NCI-H2196 treated with DMSO at 0.1 percent for 48 hours (cell line): ENCODE measurements at regions not wholly inside any gene's neighbourhood (a gene's known extent, or its start where the extent isn't known, plus 50 kb on each side); places are given as distances from the start of the nearest gene placed in this dataset.

Experiments
- DNase-seq: peaks from one replicate; lab custom pipeline; 2025; ENCODE audit not compliant: unreplicated experiment; lab: John Stamatoyannopoulos, UW

DNA sequence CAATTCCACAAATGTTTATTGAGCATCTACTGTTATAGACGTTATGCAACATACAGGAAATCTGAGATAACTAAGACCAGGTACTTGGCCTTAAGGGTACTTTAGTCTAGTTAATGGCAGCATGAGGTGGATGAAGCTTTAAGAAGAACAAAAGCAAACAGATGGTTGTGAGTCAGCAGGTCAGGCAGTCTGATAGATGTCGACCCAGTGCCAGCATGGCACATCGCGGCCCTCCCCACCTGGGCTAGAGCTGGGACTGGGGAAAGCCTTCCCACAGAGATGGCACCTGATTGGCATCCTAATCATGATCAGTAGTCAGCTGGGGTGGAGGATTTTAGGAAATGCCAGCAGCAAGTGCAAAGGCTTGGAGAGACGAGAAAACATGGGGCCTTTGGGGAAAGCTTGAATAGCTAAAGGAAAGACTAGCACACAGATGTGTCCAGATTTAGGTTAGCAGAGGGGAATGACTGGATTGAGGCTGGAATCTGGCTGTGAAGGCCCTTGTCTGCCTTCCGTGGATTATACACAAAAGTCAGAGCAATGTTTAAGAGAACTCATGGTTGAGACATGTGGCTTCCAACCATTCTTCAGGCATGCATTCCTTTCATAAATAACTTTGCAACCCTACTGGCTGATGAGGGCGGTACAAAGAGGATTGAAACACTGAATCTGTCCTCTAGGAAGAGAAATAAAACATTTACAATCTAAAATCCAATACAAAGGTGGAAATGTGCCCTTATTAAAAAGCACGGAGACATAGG is 395.4 kb upstream of the WWC1 start:
- DNase-seq: no peak

DNA sequence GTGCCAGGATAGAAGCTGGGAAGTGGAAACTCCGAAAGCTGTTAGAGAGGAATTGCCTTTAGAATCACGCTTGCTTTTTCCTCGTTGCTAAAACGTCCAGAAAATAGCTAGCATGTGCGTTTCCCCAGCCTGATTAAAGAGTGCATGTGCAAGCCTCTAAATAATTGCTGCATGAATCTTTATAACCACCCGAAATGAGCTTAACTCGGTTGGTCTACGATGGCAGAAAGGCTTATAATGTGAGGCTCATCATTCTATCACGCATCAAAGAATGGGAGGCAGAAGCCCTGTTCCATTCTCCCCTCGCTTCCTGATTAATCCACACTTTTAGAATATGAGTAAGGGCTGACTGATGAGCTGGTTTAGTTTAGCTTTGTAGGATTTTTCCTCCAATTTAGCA is 394.6 kb upstream of the WWC1 start:
- no peak for DNase-seq

DNA sequence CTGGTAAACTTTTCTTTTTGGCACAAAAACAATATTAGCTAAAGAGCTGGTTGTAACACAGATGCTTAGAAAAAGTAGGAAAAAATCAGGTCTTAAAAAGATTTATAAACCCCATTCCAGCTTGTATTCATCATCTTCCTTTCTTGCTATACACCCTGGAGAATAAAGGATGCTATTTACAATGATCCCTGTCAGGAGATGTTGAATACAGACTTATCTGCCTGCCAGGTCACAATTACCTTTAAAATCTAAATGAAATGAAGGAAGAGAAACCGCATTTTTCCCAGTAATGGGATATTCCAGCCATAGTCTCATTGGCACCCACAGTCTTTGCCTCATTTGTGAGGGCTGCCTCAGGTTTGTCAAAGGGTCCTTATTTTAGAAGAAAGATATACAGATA is 394.1 kb upstream of the WWC1 start:
- DNase-seq: no peak

DNA sequence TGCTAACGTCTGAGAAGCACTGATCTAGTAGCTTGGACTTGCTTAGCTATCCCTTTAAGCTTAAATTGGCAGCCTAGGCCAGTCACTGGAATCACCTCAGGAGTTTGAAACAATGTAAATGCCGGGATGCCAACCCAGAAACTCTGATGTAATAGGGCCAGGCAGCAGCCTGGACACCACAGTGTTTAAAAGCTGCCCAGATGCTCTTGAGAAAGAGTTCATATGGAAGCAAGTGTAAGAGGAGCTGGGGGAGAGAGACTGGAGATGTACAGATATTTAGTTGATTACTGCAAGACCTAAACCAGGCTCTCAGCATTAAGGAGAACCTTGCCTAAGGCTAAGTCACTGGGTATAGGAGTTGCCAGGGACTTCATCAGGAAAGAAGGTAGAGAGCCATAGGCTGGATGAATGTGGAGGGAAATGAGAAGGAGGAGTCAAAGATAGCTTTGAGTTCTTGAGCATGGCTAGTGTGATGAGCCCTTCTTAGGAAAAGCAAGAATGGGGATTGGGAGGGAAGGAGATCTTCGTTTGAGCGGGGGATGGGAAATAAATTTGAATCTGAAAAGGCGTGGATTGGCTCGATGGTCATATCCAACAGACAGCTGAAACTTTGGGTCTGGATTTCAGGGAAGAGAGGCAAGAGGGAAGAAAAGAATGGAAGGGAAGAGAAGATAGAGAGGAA is 392.9 kb upstream of the WWC1 start:
- no peak for DNase-seq

DNA sequence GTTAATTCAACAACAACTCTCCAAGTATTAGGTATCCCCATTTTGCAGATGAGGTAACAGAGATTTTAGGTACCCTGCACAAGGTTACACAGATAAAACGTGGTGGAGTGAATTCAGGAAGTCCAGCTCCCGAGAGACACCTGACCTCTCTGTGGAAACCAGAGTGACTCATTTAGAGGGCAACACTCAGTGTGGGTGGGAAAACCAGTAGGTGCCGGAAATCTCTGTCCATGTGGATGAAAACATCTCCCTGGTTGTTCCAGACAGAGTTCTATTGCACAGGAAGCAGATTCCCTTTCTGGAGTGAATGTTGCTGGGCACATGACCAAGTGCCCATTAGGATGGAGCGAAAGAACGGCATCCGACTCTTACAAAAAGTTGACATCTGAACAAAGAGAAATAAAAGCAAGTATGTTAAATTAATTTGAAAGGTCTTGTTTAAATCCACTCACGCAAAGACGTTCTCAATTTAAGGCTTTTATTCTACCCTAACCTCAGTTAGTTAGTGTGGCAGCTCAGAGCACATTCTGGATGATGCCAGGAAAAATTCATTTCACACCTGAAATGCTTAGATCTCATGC is 391.9 kb upstream of the WWC1 start:
- no peak for DNase-seq

DNA sequence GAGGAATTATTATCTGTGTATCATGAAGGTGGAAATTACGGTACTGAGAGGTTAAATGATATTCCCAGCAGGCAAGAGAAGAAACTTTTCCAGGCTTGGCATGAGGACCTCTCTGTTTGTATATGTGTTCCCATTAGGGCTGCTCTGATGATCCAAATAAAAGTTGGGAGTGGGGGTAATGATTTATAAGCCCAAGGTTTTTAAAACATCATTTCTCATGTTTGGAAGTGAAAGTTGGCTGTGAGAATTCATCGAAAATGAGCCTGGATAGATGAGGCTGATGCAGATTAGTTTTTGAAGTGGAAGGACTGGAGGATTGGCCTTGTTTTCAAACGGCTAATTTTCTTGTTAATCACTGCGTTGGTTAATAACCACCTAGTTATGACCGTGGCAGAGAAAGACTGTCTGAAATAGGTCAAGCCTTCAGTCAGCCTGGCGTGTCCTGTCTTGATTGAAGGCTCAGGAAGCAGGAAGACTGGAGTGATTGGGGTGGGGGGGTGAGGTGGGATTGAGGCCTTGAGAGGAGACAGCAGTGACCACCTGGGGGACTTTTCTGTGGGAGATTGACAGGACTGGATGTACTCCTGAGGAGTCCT is 391.0 kb upstream of the WWC1 start:
- no peak for DNase-seq

DNA sequence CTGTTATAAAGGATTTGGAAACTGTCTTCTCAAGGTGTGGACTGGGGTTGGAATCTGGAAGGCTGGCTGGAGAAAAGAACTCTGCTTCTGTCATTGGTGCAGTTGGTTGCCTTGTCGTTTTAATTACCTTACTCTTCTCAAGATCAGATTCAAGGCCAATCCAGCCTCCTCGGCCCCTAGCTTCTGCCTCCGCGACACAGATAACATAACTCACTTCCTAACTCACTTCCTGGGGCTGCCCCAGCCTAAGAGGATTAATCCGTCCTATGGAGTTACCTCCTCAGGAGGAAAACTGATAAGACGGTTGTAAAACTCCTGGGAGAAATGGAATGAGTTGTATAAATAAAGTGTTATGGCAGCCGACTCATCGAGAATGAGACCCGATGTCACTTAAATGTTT is 389.1 kb upstream of the WWC1 start:
- DNase-seq: no peak

DNA sequence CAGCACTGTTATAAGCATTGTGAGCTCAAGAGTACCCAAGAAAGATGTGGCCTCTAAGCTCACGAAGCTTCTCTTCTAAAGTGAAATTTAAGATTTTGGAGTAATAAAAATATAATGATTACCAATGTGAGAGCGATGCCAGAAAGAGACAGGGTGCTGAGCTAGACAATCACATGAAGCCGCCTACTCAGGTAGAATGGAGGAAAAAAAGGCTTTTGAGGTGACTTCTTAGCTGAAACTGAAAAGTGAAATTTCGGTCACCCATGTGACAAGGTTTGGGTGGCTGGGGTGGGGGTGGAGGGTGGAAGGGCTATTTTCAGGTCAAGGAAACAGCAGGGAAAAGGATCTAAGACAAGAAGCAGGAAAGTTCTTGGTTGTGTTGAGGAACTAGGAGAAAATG is 388.2 kb upstream of the WWC1 start:
- DNase-seq: no peak

DNA sequence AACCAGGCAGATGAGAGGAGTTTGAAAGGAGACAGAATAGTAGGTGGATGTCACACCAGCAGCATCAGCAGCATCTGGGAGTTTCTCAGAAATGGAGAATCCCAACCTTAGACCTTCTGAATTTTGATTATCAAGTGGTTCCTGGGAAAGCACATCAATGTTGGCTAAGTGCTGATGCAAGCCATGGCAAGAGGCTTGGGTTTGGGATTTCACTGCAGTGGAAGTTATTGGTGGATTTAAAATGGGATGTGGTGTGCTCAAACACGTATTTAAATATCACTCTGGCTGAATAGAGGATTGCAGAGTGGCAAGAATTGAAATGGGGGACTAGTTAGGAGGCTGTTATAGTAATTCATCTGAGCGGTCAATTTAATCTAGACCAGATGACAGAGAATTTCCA is 387.8 kb upstream of the WWC1 start:
- DNase-seq: no peak

DNA sequence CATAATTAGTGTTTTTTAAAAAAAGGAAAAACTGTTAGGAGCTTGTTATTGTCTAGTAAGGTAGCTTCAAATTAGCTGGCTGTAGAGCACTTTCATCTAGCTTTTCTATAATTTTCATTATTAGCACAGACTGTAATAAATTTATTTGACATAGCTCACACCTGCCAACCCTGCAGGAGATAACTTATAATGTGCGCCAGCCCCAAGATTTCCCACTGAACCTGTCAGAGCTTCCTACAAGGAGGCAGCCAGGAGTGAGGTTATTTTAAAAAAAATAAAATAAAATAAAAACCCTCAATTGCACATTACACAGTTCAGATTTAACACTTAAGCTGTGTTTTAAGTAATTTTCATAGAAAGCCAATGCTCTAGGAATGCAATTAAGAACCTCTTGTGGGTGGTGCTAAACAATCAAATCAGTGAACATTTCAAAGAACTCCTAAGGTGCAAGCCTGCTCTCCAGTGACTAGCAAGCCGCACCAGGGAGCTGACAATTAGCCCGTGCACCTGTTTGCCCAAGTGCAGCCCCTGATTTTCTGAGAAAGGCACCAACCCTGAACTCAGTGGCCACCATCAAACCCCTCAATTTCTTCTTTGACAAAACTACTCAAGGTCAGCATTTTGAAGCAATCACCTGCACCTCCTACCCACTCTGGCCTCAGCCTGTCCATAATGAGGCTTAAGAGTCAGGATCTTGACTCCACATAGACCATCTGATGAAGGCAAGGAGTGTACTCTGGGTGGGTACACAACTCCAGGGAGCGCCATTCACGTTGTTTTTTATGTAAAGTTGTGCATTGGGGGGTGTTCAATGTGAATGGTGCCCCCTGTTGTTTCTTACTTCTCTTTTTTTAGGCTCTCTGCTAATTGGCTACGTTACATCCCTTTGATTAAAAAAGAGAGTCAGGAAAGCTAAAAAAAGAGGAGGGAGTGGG is 385.3 kb upstream of the WWC1 start:
- no peak for DNase-seq

DNA sequence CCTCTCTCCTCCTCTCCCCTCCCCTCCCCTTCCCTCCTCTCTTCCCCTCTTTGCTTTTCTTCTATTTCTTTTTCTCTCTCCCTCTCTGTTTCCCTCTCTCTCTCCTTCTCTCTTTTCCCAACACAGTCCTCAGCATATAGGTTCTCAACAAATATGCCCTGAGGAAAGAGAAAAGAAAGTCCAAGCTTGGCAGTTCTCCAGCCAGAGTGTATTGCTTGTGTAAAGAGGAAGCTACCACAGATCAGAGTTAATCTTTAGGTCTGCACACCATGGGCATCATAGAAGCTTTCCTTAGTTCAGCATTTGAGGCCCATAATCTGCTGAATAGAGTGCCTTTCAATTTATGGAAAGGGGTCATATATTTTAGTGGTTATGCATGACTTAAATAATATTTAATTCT is 382.8 kb upstream of the WWC1 start:
- no peak for DNase-seq

DNA sequence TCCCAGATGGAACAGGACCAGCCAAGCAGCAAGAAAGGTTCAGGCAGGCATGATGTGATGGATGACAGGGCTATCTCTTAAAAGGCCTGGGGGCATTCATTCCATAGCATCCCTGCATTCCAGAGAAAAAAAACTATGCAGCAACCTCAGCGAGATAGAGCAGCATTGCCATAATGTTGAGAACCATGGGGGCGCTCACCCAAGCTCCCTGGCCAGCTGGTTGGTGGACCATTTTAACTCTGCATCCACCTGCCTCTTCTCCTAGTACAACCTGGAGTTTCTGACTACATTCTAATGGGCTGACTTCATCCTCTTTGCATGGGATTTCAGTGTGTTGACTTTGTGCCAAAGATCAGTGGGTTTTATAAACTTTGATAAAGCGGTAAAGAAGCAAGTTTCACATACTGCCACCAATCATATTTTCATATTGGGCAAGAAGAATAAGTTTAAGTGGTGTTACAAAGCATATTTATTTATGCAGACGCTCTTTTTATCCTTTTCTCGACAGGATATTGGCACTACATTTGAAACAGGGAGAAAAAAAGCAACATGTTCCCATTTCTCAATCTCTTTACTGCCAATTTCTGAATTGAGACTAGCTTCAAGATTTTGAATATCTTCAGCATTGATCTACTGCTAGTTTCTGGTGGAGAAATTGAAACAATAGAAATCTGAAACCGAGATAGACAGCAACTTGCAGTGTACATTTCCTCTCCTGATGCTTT is 378.3 kb upstream of the WWC1 start:
- no peak for DNase-seq

DNA sequence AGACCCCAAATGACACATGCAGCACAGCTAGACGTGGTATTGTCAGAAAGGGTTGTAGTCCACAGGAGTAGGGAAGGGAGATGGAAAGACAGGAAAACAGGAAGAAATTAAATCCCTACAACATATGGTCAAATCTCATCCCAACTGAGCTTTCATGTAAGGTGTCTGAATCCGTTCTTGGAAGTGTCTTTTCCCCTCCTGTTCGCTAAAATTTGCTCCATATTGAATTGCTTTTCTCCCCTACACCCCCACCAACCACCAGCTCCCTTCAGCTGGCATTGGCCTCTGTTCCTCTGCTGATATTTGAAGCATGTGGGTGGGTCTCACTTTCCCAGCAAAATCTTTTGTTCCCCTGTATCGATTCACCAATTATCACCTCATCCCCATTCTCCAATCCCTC is 376.2 kb upstream of the WWC1 start:
- no peak for DNase-seq

DNA sequence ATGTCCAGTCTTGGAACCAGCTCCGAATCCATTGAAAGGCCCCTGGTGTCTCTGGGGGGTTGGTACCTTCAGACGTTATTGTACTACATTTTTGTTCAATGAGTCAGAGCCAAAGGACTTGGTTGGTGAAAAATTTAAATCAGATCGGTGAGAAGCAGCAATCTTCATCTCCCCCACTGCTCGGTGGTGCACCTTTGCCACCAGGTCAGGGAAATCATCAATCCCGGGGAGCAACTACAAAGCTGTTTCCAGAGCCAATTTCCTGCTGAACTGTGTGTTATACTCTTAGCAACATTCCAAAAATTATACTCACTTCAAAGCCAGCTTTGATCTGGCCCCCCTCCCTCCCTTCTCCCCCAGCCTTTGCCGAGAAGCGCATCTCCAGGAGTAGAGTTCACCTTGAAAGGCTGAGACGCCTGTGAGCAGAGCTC is 375.2 kb upstream of the WWC1 start:
- DNase-seq: no peak

DNA sequence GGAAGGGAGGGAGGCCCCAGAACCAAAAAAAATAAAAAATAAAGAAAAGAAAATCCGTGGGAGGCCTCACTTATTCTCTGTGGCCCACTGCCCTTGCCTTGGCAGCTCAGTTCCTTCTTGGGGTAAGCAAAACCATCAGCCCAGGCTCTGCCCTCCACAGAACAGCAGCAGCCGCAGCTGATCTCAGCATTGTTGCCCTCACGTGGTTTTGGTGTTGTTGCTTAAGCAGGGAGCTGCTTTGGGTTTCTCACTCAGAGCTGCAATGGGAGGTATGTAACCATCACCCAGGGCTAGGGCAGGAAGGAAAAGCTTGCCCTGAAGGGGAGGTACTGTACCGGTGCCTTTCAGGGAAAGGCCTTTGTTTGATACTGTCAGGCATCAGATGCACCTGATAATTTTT is 374.7 kb upstream of the WWC1 start:
- no peak for DNase-seq

DNA sequence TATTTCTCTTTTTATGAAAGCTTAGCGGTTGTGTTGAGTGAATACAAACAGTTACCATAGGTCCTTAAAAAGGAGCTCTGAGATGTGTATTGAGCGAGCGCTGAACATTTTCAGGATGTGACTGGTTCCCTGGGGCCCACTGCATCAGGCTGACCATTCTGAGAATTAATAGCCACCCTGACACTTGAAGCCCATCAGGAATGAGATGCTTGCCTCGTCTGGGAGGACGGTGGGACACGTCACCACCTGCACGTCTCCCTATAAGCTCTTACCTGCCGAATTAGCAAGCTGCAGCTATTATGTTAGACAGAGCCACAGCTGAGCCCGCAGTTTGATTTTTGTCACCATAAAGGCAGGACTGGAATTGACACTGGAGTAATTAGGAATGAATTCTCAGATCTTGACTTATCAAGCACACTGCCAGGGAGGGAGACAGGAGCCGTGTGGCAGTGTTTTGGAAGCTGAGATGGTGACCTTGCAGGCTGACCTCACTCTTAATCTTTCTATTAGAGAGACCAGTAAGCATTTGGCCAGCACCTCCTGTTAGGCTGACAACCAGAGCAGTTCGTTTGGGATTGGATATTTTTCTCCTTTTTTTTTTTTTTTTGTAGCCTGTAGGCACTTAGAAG is 373.1 kb upstream of the WWC1 start:
- DNase-seq: no peak

DNA sequence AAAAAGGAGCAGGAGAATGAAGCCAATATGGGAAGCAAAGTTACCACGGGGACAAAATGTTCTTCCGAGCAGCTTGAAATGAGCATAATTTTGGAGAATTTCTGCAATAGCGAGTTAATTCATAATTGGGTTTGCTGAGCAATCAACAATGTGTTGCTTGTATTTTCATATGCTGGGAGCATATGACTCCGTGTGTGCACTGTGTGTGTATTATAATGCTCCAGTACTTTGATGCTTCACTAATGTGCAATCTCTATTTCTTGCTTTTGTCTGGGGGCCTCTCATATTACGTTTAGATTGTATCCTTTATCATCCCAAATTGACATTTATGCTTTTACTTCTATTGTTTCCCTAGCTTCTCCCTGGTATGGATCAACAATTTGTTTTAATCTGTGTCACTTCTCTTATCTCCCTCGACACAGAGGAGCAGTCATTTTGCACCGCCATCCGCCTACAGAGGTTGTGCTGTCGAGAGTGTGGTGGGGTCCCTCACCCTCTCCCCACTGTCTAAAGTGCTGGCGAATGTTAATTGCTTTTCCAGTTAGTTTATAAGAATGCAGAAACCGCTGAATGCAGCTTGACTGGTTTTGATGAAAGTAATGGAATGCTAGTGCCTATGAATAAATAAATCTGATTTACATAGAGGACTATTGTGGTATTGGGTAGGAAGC is 372.5 kb upstream of the WWC1 start:
- no peak for DNase-seq

DNA sequence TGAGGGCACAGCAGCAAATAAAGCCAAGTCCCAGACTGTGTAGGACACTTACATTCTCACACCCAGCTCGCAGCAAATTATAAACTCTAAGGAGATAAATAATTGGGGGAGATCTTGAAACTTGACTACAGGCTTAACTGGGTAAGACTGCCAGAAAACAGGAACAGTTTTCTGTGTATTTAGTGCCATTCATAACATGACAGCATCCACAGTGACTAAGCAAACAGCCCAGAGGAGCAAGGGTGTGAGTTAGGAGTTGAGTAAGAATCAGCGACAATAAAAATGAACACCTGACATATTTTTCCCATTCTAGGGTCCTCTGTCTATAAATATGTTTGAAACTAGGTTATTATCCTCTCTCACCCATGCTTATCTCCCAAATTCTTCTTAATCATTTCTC is 370.9 kb upstream of the WWC1 start:
- no peak for DNase-seq

DNA sequence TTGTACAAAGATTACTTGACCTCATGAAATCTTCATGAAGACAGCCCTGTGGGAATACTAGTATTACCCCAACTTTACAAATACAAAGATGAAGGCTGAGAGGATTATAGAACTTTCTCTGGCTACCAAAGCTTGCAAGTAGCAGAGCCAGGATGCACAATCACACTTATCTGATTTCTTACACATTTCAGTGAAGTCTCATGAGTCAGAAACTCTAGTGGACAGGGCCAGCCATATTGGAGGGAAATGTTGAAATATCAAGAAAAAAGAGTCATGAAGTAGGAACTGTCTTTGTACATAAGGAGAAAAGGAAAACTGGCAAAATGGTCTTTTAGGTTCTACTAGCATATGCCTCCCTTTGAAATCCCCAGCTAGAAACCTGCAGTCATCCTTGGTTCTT is 369.6 kb upstream of the WWC1 start:
- no peak for DNase-seq
